HepG2 (cell line): ENCODE measurements at regions not wholly inside any gene's neighbourhood (a gene's known extent, or its start where the extent isn't known, plus 50 kb on each side); places are given as distances from the start of the nearest gene placed in this dataset.

Experiments used
- ATAC-seq: fragments of 200-7000 bp; cut with Tn5 transposase; 3 replicates; pipeline ENCODE4 v1.9.1; 2020; ENCODE audit warnings: mild to moderate bottlenecking, moderate library complexity
- BruUV-seq: library from RNA; stranded (reverse); fragments of 400-500 nt; replicated peaks from 2 replicates; lab custom pipeline; 2021; lab: Mats Ljungman, UMichigan
- CTCF ChIA-PET: fragments of 300-600 bp; formaldehyde crosslinking; extraction: SDS; loops from one replicate; lab custom pipeline; 2021; ENCODE audit warnings: low total read pairs, inconsistent platforms, low intra/inter-chr PET ratio; lab: Yijun Ruan, JAX
- POLR2A ChIA-PET: fragments of 350-600 bp; sonication (Branson Sonifier 250); formaldehyde crosslinking; loops from one replicate; lab custom pipeline; 2020; ENCODE audit warnings: antibody characterized with exemption, inconsistent platforms; lab: Yijun Ruan, JAX
- DNase-seq: peaks from one replicate; pipeline ENCODE4 v3.0.0-alpha.2; 2015; ENCODE audit warnings: low spot score
- FAIRE-seq: peaks from 3 replicates; lab custom pipeline; 2011; peaks lifted over from hg19 to GRCh38; lab: Jason Lieb, UNC
- H2AFZ ChIP-seq: one replicate; pipeline ENCODE4 v1.6.1; 2011; ENCODE audit warnings: low read length, inconsistent platforms
- H3K27ac ChIP-seq: fragments of 300-600 bp; 3 replicates; pipeline ENCODE4 v1.8.0; 2011; ENCODE audit warnings: mixed run types, mild to moderate bottlenecking, mixed read lengths, low read length, inconsistent platforms; ENCODE audit not compliant: insufficient read depth; ENCODE audit errors: extremely low read length
- H3K27me3 ChIP-seq, 2 experiments: fragments of 200-600 bp in 1 of 2; 2 replicates in 1 of 2; 3 replicates in 1 of 2; pipeline versions ENCODE4 v1.6.0 to v1.8.0; 2011; ENCODE audit warnings: low read length in 2 of 2, mild to moderate bottlenecking in 2 of 2, moderate library complexity in 2 of 2, inconsistent platforms in 1 of 2; ENCODE audit not compliant: insufficient read depth in 2 of 2, control insufficient read depth in 1 of 2
- H3K36me3 ChIP-seq, 2 experiments: fragments of 200-600 bp in 1 of 2; replicated peaks in 1 of 2; 2 replicates in 1 of 2; 3 replicates in 1 of 2; pipeline versions ENCODE4 v1.5.1 to v1.8.0; 2011; ENCODE audit warnings: low read length in 2 of 2, inconsistent platforms in 1 of 2; ENCODE audit not compliant: insufficient read depth in 2 of 2, control insufficient read depth in 1 of 2
- H3K4me1 ChIP-seq: 2 replicates; pipeline ENCODE4 v1.5.1; 2012; ENCODE audit warnings: low read length, inconsistent platforms; ENCODE audit not compliant: insufficient read depth
- H3K4me2 ChIP-seq: 2 replicates; pipeline ENCODE4 v1.6.0; 2011; ENCODE audit warnings: low read depth, low read length, inconsistent platforms
- H3K4me3 ChIP-seq, 3 experiments: fragments of 200-600 bp in 1 of 3; sonication (generic), shearing (Covaris generic) in 1 of 3; replicated peaks in 1 of 3; 2 replicates each; pipeline ENCODE4 v1.5.1; 2011 to 2016; ENCODE audit warnings: low read length in 3 of 3, inconsistent platforms in 2 of 3, low read depth in 2 of 3, mild to moderate bottlenecking in 2 of 3, control low read depth in 1 of 3, mixed read lengths in 1 of 3; ENCODE audit not compliant: insufficient read depth in 1 of 3
- H3K79me2 ChIP-seq: one replicate; pipeline ENCODE4 v1.6.1; 2011; ENCODE audit warnings: low read length, inconsistent platforms; ENCODE audit not compliant: insufficient read depth
- H3K9ac ChIP-seq: 2 replicates; pipeline ENCODE4 v1.6.0; 2011; ENCODE audit warnings: mild to moderate bottlenecking, low read depth, low read length, inconsistent platforms; ENCODE audit not compliant: insufficient read depth
- H3K9me3 ChIP-seq: 2 replicates; pipeline ENCODE4 v1.5.1; 2012; ENCODE audit warnings: mild to moderate bottlenecking, low read length
- H4K20me1 ChIP-seq: 2 replicates; pipeline ENCODE4 v1.6.0; 2011; ENCODE audit warnings: inconsistent platforms, mild to moderate bottlenecking, low read length, moderate library complexity; ENCODE audit not compliant: insufficient read depth
- DDIT3 ChIP-seq: sonication (generic); formaldehyde crosslinking; IDR thresholded peaks from 2 replicates; pipeline ENCODE4 v1.4.0; 2020; ENCODE audit warnings: mild to moderate bottlenecking, missing genetic modification reagents
- DNMT3B ChIP-seq: conservative IDR thresholded peaks from 2 replicates; pipeline ENCODE4 v1.6.1; 2016; ENCODE audit warnings: missing biosample characterization, control low read depth
- DRAP1 ChIP-seq: IDR thresholded peaks from 2 replicates; pipeline ENCODE4 v1.6.1; 2016; ENCODE audit warnings: missing genetic modification reagents, missing compliant biosample characterization
- HDAC1 ChIP-seq: sonication (generic); formaldehyde crosslinking; IDR thresholded peaks from 2 replicates; pipeline ENCODE4 v1.5.1; 2020; ENCODE audit warnings: mild to moderate bottlenecking, missing genetic modification reagents
- HDAC2 ChIP-seq: sonication (generic); formaldehyde crosslinking; IDR thresholded peaks from 2 replicates; pipeline ENCODE4 v1.4.0; 2020; ENCODE audit warnings: missing genetic modification reagents
- HNRNPLL ChIP-seq: fragments of 200-400 bp; formaldehyde crosslinking; IDR thresholded peaks from 2 replicates; pipeline ENCODE4 v1.6.1; 2017; ENCODE audit warnings: mild to moderate bottlenecking, low read depth, low read length; ENCODE audit not compliant: poor library complexity, severe bottlenecking
- JUN ChIP-seq: sonication (generic); formaldehyde crosslinking; IDR thresholded peaks from 2 replicates; pipeline ENCODE4 v1.4.0; 2020; ENCODE audit warnings: mild to moderate bottlenecking, missing genetic modification reagents
- KLF16 ChIP-seq, 2 experiments: sonication (generic) in 1 of 2; formaldehyde crosslinking in 1 of 2; IDR thresholded peaks; 2 replicates each; pipeline versions ENCODE4 v1.6.1 to v1.8.0; 2016 to 2023; ENCODE audit warnings: missing genetic modification reagents in 2 of 2, missing compliant biosample characterization in 1 of 2
- MED13 ChIP-seq: sonication (generic); formaldehyde crosslinking; IDR thresholded peaks from 2 replicates; pipeline ENCODE4 v1.5.0; 2020; ENCODE audit warnings: missing genetic modification reagents
- NCOA1 ChIP-seq: sonication (generic); formaldehyde crosslinking; IDR thresholded peaks from 2 replicates; pipeline ENCODE4 v1.9.0; 2021; ENCODE audit warnings: missing genetic modification reagents
- POGK ChIP-seq: sonication (generic); formaldehyde crosslinking; conservative IDR thresholded peaks from 2 replicates; pipeline ENCODE4 v1.8.0; 2022; ENCODE audit warnings: mild to moderate bottlenecking, moderate library complexity, missing genetic modification reagents
- TP53 ChIP-seq: sonication (generic); formaldehyde crosslinking; conservative IDR thresholded peaks from 2 replicates; pipeline ENCODE4 v1.4.0; 2020; ENCODE audit warnings: missing genetic modification reagents
- ZBTB20 ChIP-seq: sonication (generic); formaldehyde crosslinking; IDR thresholded peaks from 2 replicates; pipeline ENCODE4 v1.8.1; 2023; ENCODE audit warnings: missing genetic modification reagents, low read depth, mild to moderate bottlenecking, borderline replicate concordance
- ZMAT5 ChIP-seq: sonication (generic); formaldehyde crosslinking; IDR thresholded peaks from 2 replicates; pipeline ENCODE4 v1.5.0; 2020; ENCODE audit warnings: mild to moderate bottlenecking, low read depth, missing genetic modification reagents, borderline replicate concordance
- ZNF501 ChIP-seq: sonication (generic); formaldehyde crosslinking; IDR thresholded peaks from 2 replicates; pipeline ENCODE4 v1.5.1; 2020; ENCODE audit warnings: mild to moderate bottlenecking, moderate library complexity, missing genetic modification reagents
- ZNF513 ChIP-seq: sonication (generic); formaldehyde crosslinking; conservative IDR thresholded peaks from 2 replicates; pipeline ENCODE4 v1.5.0; 2020; ENCODE audit warnings: missing genetic modification reagents
- ZNF546 ChIP-seq: sonication (generic); formaldehyde crosslinking; conservative IDR thresholded peaks from 2 replicates; pipeline ENCODE4 v1.8.1; 2023; ENCODE audit warnings: mild to moderate bottlenecking, missing genetic modification reagents
- ZNF7 ChIP-seq: IDR thresholded peaks from 2 replicates; pipeline ENCODE4 v1.6.1; 2016; ENCODE audit warnings: missing biosample characterization, missing genetic modification reagents
- in situ Hi-C: cut with HindIII; loops from 2 replicates; pipeline ENCODE4 v1.10.0; 2017; ENCODE audit warnings: low pct_unique_long_range_greater_than_20kb; ENCODE audit not compliant: extremely low pct_ligation_motif_present
- intact Hi-C: fragments of 100-400 bp; cut with micrococcal nuclease; formaldehyde crosslinking; loops from one replicate; pipeline ENCODE4 v1.10.0; 2022; ENCODE audit not compliant: unreplicated experiment

- TF ChIP-seq DRAP1 (CRISPR knock-in tag) (no peak), HDAC1 (CRISPR knock-in tag) (no peak)
These were observed 80.2 kb upstream of the C5orf63 start (continued) for GRCh38 chr5:127153521-127153920.

- POLR2A ChIA-PET = no interaction called here
These were observed 90.4 kb upstream of the C5orf63 start for GRCh38 chr5:127163750-127164149.

More at GRCh38 chr5:127163750-127164149, 90.4 kb upstream of the C5orf63 start:
- H3K36me3 ChIP-seq = no peaks in the 10 kb centered on the region
- TF ChIP-seq TP53 (CRISPR knock-in tag) = no peak
- TF ChIP-seq HDAC2 (CRISPR knock-in tag) = no peak
- TF ChIP-seq ZNF7 = no peak
- TF ChIP-seq HNRNPLL = no peak
- no peak for TF ChIP-seq ZNF501 (CRISPR knock-in tag)
- TF ChIP-seq ZMAT5 = no peak
- TF ChIP-seq DNMT3B (CRISPR knock-in tag) = no peak
- no peak for TF ChIP-seq JUN (CRISPR knock-in tag)
- TF ChIP-seq MED13 (CRISPR knock-in tag) = no peak
- TF ChIP-seq ZNF546 (CRISPR knock-in tag) = no peak
- no peak for TF ChIP-seq ZBTB20 (CRISPR knock-in tag)
- TF ChIP-seq KLF16 (CRISPR knock-in tag; IDR thresholded peaks at IDR 0.05) = no peak
- TF ChIP-seq NCOA1 = no peak
- no peak for TF ChIP-seq DDIT3 (CRISPR knock-in tag)
- TF ChIP-seq ZNF513 (CRISPR knock-in tag) = no peak
- TF ChIP-seq POGK = no peak
- no peak overlapping the region for H2AFZ ChIP-seq
- no peak overlapping the region for H3K4me2 ChIP-seq
- no peaks in the 10 kb centered on the region for H3K4me1 ChIP-seq
- CTCF ChIA-PET = no interaction called here
- H3K79me2 ChIP-seq = no peaks in the 10 kb centered on the region
- no peak for FAIRE-seq
- intact Hi-C loops = no loop called here
- no peaks in the 10 kb centered on the region for H3K9me3 ChIP-seq
- no peak for ATAC-seq
- no peak overlapping the region for H3K4me3 ChIP-seq
- H3K9ac ChIP-seq = no peak overlapping the region
- H4K20me1 ChIP-seq = no peaks in the 10 kb centered on the region
- DNase-seq = no peak
- BruUV-seq = no TSS peak
- in situ Hi-C loops = no loop called here
- H3K27me3 ChIP-seq = no peaks in the 10 kb centered on the region
- no peak overlapping the region for H3K27ac ChIP-seq
